ENCODE measurements at regions not wholly inside any gene's neighbourhood (a gene's known extent, or its start where the extent isn't known, plus 50 kb on each side); places are given as distances from the start of the nearest gene placed in this dataset.
"Not testable (repeated sequence)": the region's sequence is repeated elsewhere in the genome, so short reads cannot be mapped to it uniquely, and the experiment has no call there.

- Mint-ChIP-seq H3K27me3 (ENCODE audit: low read depth) (no peaks in the 10 kb centered on the region), H3K4me1 (ENCODE audit: low read depth) (no peaks in the 10 kb centered on the region), H3K9me3 (ENCODE audit: insufficient read depth) (no peaks in the 10 kb centered on the region), H3K4me3 (no peak overlapping the region), H3K27ac (no peak overlapping the region), H3K36me3 (ENCODE audit: low read depth) (no peaks in the 10 kb centered on the region)
- POLR2A ChIA-PET: no interaction called here
- CTCF ChIA-PET: no interaction called here
- DNase-seq (no peak), ATAC-seq (no peak)
These were observed 451.2 kb downstream of the MIAT start for GRCh38 chr22:27108425-27109114.

- CTCF ChIA-PET, H3K4me3 Mint-ChIP-seq, POLR2A ChIA-PET: not testable (repeated sequence)
These were observed 452.0 kb downstream of the MIAT start for GRCh38 chr22:27109406-27109805.

GRCh38 chr22:27110665-27111451 is 453.5 kb downstream of the MIAT start:
- Mint-ChIP-seq H3K36me3 (ENCODE audit: low read depth) (no peaks in the 10 kb centered on the region), H3K27ac (no peak overlapping the region), H3K4me3 (no peak overlapping the region), H3K9me3 (ENCODE audit: insufficient read depth) (no peaks in the 10 kb centered on the region), H3K4me1 (ENCODE audit: low read depth) (no peaks in the 10 kb centered on the region), H3K27me3 (ENCODE audit: low read depth) (no peaks in the 10 kb centered on the region)
- ChIA-PET POLR2A (no interaction called here), CTCF (no interaction called here)
- no peak for ATAC-seq
- DNase-seq: no peak

More at GRCh38 chr22:27109406-27109805, 452.0 kb downstream of the MIAT start:
- DNase-seq; H3K36me3 Mint-ChIP-seq (ENCODE audit: low read depth); H3K27ac Mint-ChIP-seq; H3K27me3 Mint-ChIP-seq (ENCODE audit: low read depth); H3K4me1 Mint-ChIP-seq (ENCODE audit: low read depth); ATAC-seq; H3K9me3 Mint-ChIP-seq (ENCODE audit: insufficient read depth): not testable (repeated sequence)

- no peaks in the 10 kb centered on the region for H3K36me3 Mint-ChIP-seq (ENCODE audit: low read depth)
These were observed 454.6 kb downstream of the MIAT start for GRCh38 chr22:27111796-27112672.

GRCh38 chr22:27113211-27113635 is 455.8 kb downstream of the MIAT start:
- no peaks in the 10 kb centered on the region for H3K27me3 Mint-ChIP-seq (ENCODE audit: low read depth)
- no peaks in the 10 kb centered on the region for H3K36me3 Mint-ChIP-seq (ENCODE audit: low read depth)
- H3K4me3 Mint-ChIP-seq: no peak overlapping the region
- ChIA-PET CTCF (no interaction called here), POLR2A (no interaction called here)
- ATAC-seq (no peak), DNase-seq (no peak)
- H3K27ac Mint-ChIP-seq: no peak overlapping the region
- H3K9me3 Mint-ChIP-seq (ENCODE audit: insufficient read depth): no peaks in the 10 kb centered on the region
- H3K4me1 Mint-ChIP-seq (ENCODE audit: low read depth): no peaks in the 10 kb centered on the region

More at GRCh38 chr22:27111796-27112672, 454.6 kb downstream of the MIAT start:
- Mint-ChIP-seq H3K27ac (no peak overlapping the region), H3K4me3 (no peak overlapping the region), H3K27me3 (ENCODE audit: low read depth) (no peaks in the 10 kb centered on the region), H3K9me3 (ENCODE audit: insufficient read depth) (no peaks in the 10 kb centered on the region), H3K4me1 (ENCODE audit: low read depth) (no peaks in the 10 kb centered on the region)
- ATAC-seq (no peak), DNase-seq (no peak)
- ChIA-PET CTCF (no interaction called here), POLR2A (no interaction called here)

GRCh38 chr22:27113641-27114040 is 456.3 kb downstream of the MIAT start:
- Mint-ChIP-seq H3K4me1 (ENCODE audit: low read depth) (no peaks in the 10 kb centered on the region), H3K27me3 (ENCODE audit: low read depth) (no peaks in the 10 kb centered on the region), H3K27ac (no peak overlapping the region), H3K4me3 (no peak overlapping the region), H3K36me3 (ENCODE audit: low read depth) (no peaks in the 10 kb centered on the region), H3K9me3 (ENCODE audit: insufficient read depth) (no peaks in the 10 kb centered on the region)
- CTCF ChIA-PET: no interaction called here
- DNase-seq (no peak), ATAC-seq (no peak)
- POLR2A ChIA-PET: no interaction called here

- H3K4me1 Mint-ChIP-seq (ENCODE audit: low read depth): no peaks in the 10 kb centered on the region
- no peak overlapping the region for H3K4me3 Mint-ChIP-seq
- no peak overlapping the region for H3K27ac Mint-ChIP-seq
- no peaks in the 10 kb centered on the region for H3K9me3 Mint-ChIP-seq (ENCODE audit: insufficient read depth)
- ChIA-PET CTCF (no interaction called here), POLR2A (no interaction called here)
- no peak for ATAC-seq
- DNase-seq: no peak
- no peaks in the 10 kb centered on the region for H3K27me3 Mint-ChIP-seq (ENCODE audit: low read depth)
- no peaks in the 10 kb centered on the region for H3K36me3 Mint-ChIP-seq (ENCODE audit: low read depth)
These were observed 456.8 kb downstream of the MIAT start for GRCh38 chr22:27114186-27114585.

GRCh38 chr22:27115410-27115809 is 458.0 kb downstream of the MIAT start:
- Mint-ChIP-seq H3K36me3 (ENCODE audit: low read depth) (no peaks in the 10 kb centered on the region), H3K4me1 (ENCODE audit: low read depth) (no peaks in the 10 kb centered on the region), H3K9me3 (ENCODE audit: insufficient read depth) (no peaks in the 10 kb centered on the region), H3K27me3 (ENCODE audit: low read depth) (no peaks in the 10 kb centered on the region), H3K27ac (no peak overlapping the region), H3K4me3 (no peak overlapping the region)
- ChIA-PET CTCF (no interaction called here), POLR2A (no interaction called here)
- no peak for DNase-seq
- ATAC-seq: no peak

- ATAC-seq (no peak), DNase-seq (no peak)
- Mint-ChIP-seq H3K27ac (no peak overlapping the region), H3K4me1 (ENCODE audit: low read depth) (no peaks in the 10 kb centered on the region), H3K36me3 (ENCODE audit: low read depth) (no peaks in the 10 kb centered on the region), H3K9me3 (ENCODE audit: insufficient read depth) (no peaks in the 10 kb centered on the region), H3K27me3 (ENCODE audit: low read depth) (no peaks in the 10 kb centered on the region), H3K4me3 (no peak overlapping the region)
- POLR2A ChIA-PET: no interaction called here
- CTCF ChIA-PET: no interaction called here
These were observed 458.4 kb downstream of the MIAT start for GRCh38 chr22:27115816-27116256.

- ChIA-PET POLR2A (no interaction called here), CTCF (no interaction called here)
- ATAC-seq: no peak
- Mint-ChIP-seq H3K9me3 (ENCODE audit: insufficient read depth) (no peaks in the 10 kb centered on the region), H3K27ac (no peak overlapping the region), H3K4me3 (no peak overlapping the region), H3K27me3 (ENCODE audit: low read depth) (no peaks in the 10 kb centered on the region), H3K4me1 (ENCODE audit: low read depth) (no peaks in the 10 kb centered on the region), H3K36me3 (ENCODE audit: low read depth) (no peaks in the 10 kb centered on the region)
- no peak for DNase-seq
These were observed 459.1 kb downstream of the MIAT start for GRCh38 chr22:27116312-27117086.

GRCh38 chr22:27120036-27120435 is 462.6 kb downstream of the MIAT start:
- Mint-ChIP-seq H3K36me3 (ENCODE audit: low read depth) (no peaks in the 10 kb centered on the region), H3K27ac (no peak overlapping the region), H3K4me3 (no peak overlapping the region), H3K4me1 (ENCODE audit: low read depth) (no peaks in the 10 kb centered on the region), H3K9me3 (ENCODE audit: insufficient read depth) (no peaks in the 10 kb centered on the region), H3K27me3 (ENCODE audit: low read depth) (no peaks in the 10 kb centered on the region)
- DNase-seq: no peak
- ChIA-PET CTCF (no interaction called here), POLR2A (no interaction called here)
- no peak for ATAC-seq
